GM21381 (cell line): ENCODE measurements at regions not wholly inside any gene's neighbourhood (a gene's known extent, or its start where the extent isn't known, plus 50 kb on each side); places are given as distances from the start of the nearest gene placed in this dataset.
"Not testable (repeated sequence)": the region's sequence is repeated elsewhere in the genome, so short reads cannot be mapped to it uniquely, and the experiment has no call there.

Experiments used
- ATAC-seq: cut with Tn5 transposase; IDR thresholded peaks from one replicate; pipeline ENCODE4 v1.9.1; 2021; ENCODE audit warnings: mild to moderate bottlenecking, moderate library complexity; ENCODE audit not compliant: unreplicated experiment

GRCh38 chr4:96395747-96396146 is 555.9 kb downstream of the PDHA2 start:
- ATAC-seq, result no peak

GRCh38 chr4:96406742-96407141 is 566.8 kb downstream of the PDHA2 start:
- ATAC-seq, result no peak

GRCh38 chr4:96407225-96407624 is 567.3 kb downstream of the PDHA2 start:
- ATAC-seq, result no peak

GRCh38 chr4:96407738-96408463 is 568.0 kb downstream of the PDHA2 start:
- no peak for ATAC-seq

- not testable (repeated sequence) for ATAC-seq
Measured at GRCh38 chr4:96414853-96415252, 575.0 kb downstream of the PDHA2 start.

GRCh38 chr4:96429657-96430056 is 589.8 kb downstream of the PDHA2 start:
- no peak for ATAC-seq

- no peak for ATAC-seq
Measured at GRCh38 chr4:96431094-96431493, 591.2 kb downstream of the PDHA2 start.

- ATAC-seq, result no peak
Measured at GRCh38 chr4:96448315-96448872, 608.5 kb downstream of the PDHA2 start.

- ATAC-seq, result no peak
Measured at GRCh38 chr4:96455045-96455720, 615.3 kb downstream of the PDHA2 start.

GRCh38 chr4:96458031-96458430 is 618.1 kb downstream of the PDHA2 start:
- ATAC-seq, result not testable (repeated sequence)

GRCh38 chr4:96459105-96459504 is 619.2 kb downstream of the PDHA2 start:
- ATAC-seq, result no peak

- no peak for ATAC-seq
Measured at GRCh38 chr4:96465834-96466233, 625.9 kb downstream of the PDHA2 start.

- ATAC-seq, result no peak
Measured at GRCh38 chr4:96471956-96472867, 632.3 kb downstream of the PDHA2 start.

- ATAC-seq, result no peak
Measured at GRCh38 chr4:96473246-96473645, 633.4 kb downstream of the PDHA2 start.

- ATAC-seq, result no peak
Measured at GRCh38 chr4:96483308-96484030, 643.6 kb downstream of the PDHA2 start.

GRCh38 chr4:96486563-96486962 is 646.7 kb downstream of the PDHA2 start:
- ATAC-seq, result no peak

GRCh38 chr4:96497621-96498020 is 657.7 kb downstream of the PDHA2 start:
- no peak for ATAC-seq

- no peak for ATAC-seq
Measured at GRCh38 chr4:96504386-96504785, 664.5 kb downstream of the PDHA2 start.

GRCh38 chr4:96509039-96509741 is 669.3 kb downstream of the PDHA2 start:
- ATAC-seq, result no peak

- no peak for ATAC-seq
Measured at GRCh38 chr4:96519291-96519690, 679.4 kb downstream of the PDHA2 start.
